Thoracic aorta (tissue), 2 donors: ENCODE measurements at regions not wholly inside any gene's neighbourhood (a gene's known extent, or its start where the extent isn't known, plus 50 kb on each side); places are given as distances from the start of the nearest gene placed in this dataset.

Source experiments
- ATAC-seq: fragments of 150-250 bp; one replicate; pipeline ENCODE4 v1.8.0; 2017; ENCODE audit warnings: low read depth; ENCODE audit not compliant: insufficient number of reproducible peaks, low FRiP score
- DNase-seq: peaks from one replicate; pipeline ENCODE4 v3.0.0-alpha.2; 2020; ENCODE audit warnings: low spot score
- H3K27ac ChIP-seq, 2 donors: fragments of 200-600 bp; sonication (generic); 1 replicate in 1 of 2; 2 replicates in 1 of 2; pipeline ENCODE4 v1.5.1; 2016; ENCODE audit warnings: mild to moderate bottlenecking in 2 of 2, moderate library complexity in 2 of 2
- H3K27me3 ChIP-seq: fragments of 200-600 bp; sonication (generic); replicated peaks from 2 replicates; pipeline ENCODE4 v1.6.0; 2016; ENCODE audit warnings: mild to moderate bottlenecking; ENCODE audit not compliant: insufficient read depth
- H3K36me3 ChIP-seq: fragments of 200-600 bp; sonication (generic); one replicate; pipeline ENCODE4 v1.5.1; 2016
- H3K4me1 ChIP-seq, 2 donors: fragments of 200-600 bp; sonication (generic); 1 replicate in 1 of 2; 2 replicates in 1 of 2; pipeline versions ENCODE4 v1.5.1 to v1.6.0; 2016; ENCODE audit warnings: low read depth in 2 of 2, mild to moderate bottlenecking in 1 of 2; ENCODE audit not compliant: control insufficient read depth in 1 of 2
- H3K4me3 ChIP-seq: fragments of 200-600 bp; sonication (generic); 2 replicates; pipeline ENCODE4 v1.5.1; 2016; ENCODE audit warnings: mild to moderate bottlenecking
- H3K9me3 ChIP-seq: fragments of 200-600 bp; sonication (generic); 2 replicates; pipeline ENCODE4 v1.5.1; 2016
- TF ChIP-seq, protein P1 (sequence below): fragments of 200-600 bp; sonication (generic); IDR thresholded peaks from one replicate; pipeline ENCODE4 v1.5.1; 2019; ENCODE audit warnings: antibody characterized with exemption

DNA sequence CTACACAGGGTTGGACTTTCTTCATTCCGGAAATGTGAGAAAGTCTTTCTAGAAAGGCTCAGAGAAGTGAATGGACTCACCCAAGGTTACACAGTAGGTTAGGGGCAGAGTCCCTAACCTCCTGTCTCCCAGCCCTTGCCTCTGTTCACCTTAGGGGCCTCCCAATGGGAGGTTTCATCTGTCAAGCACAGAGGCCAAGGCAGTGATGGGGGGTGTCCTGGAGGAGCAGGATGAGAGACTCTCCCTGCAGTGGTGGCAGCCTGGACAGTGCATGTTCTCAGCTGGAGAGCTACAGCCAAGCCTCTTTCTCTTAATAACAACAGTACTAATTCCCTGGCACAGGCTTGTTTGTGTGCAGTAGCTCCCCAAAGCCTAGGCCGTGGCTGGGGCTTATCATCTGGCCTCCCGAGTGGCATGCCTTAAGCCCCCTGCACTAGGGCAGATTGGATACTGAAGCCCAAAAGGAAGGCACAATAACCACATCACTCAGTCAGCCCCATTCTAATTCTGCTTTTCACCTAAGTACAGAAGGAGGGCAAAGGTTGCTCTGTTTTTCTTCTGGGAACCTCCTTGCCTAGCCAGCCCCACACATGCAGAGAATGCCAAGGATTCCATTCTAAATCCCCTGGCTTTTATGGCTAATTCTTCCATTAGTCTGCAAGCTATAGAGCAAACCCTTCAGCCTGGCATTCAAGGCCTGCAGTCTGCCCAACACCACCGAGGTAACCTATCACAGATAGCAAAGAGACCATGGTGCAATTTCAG, 50.2 kb upstream of the XPA start:
- TF ChIP-seq, protein P1, sequence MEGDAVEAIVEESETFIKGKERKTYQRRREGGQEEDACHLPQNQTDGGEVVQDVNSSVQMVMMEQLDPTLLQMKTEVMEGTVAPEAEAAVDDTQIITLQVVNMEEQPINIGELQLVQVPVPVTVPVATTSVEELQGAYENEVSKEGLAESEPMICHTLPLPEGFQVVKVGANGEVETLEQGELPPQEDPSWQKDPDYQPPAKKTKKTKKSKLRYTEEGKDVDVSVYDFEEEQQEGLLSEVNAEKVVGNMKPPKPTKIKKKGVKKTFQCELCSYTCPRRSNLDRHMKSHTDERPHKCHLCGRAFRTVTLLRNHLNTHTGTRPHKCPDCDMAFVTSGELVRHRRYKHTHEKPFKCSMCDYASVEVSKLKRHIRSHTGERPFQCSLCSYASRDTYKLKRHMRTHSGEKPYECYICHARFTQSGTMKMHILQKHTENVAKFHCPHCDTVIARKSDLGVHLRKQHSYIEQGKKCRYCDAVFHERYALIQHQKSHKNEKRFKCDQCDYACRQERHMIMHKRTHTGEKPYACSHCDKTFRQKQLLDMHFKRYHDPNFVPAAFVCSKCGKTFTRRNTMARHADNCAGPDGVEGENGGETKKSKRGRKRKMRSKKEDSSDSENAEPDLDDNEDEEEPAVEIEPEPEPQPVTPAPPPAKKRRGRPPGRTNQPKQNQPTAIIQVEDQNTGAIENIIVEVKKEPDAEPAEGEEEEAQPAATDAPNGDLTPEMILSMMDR: no peak
- H3K4me1 ChIP-seq: no peaks in the 10 kb centered on the region
- peaks cover 4% of the 10 kb centered on the region for H3K9me3 ChIP-seq
- H3K27ac ChIP-seq: no peak overlapping the region
- no peaks in the 10 kb centered on the region for H3K36me3 ChIP-seq
- ATAC-seq (no peak), DNase-seq (no peak)
- H3K27me3 ChIP-seq: no peaks in the 10 kb centered on the region
- no peak overlapping the region for H3K4me3 ChIP-seq

DNA sequence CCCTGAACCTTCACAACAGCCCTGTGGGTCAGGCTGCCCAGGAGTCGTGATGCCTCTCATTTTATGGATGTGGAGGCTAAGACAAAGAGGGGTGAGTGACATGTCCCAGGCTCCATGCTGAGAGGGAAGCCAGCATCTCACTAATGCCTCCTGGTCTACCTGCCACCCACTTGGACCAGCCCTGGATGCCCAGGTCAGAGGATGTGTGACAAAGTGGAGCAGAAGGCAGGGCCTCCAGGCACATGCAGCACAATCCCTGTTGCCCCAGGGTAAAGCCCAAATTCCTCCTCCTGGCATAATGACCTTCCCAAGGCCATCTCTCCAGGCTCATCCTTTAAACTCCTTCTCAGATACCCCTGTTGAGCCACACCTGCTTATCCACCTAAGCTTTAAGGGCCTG, 51.4 kb upstream of the XPA start:
- H3K9me3 ChIP-seq: no peaks in the 10 kb centered on the region
- ATAC-seq (no peak), DNase-seq (no peak)
- no peaks in the 10 kb centered on the region for H3K27me3 ChIP-seq
- H3K36me3 ChIP-seq: no peaks in the 10 kb centered on the region
- TF ChIP-seq, protein P1: no peak
- no peak overlapping the region for H3K27ac ChIP-seq
- H3K4me3 ChIP-seq: no peak overlapping the region
- H3K4me1 ChIP-seq: no peaks in the 10 kb centered on the region

DNA sequence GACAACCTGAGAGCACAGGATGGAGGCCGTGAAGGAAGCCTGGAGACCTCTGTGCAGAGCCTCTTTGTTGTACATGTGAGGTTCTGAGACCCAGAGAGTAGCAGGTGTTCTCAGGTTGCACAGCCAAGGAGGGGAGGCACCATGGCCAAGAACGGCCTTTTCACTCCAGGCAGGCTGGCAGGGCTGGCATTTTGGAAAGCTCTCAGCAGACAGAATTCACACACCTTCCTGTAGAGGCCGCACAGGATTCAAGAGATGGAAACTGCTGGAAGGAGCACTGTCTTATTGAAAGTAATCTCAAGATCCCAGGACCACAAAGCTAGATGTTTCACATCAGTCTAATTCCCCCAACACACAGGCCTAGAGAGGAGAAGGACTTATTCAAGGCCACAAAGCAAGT, 52.8 kb upstream of the XPA start:
- TF ChIP-seq, protein P1: no peak
- Histone ChIP-seq H3K9me3 (no peaks in the 10 kb centered on the region), H3K36me3 (no peaks in the 10 kb centered on the region), H3K4me3 (no peak overlapping the region), H3K27me3 (no peaks in the 10 kb centered on the region), H3K27ac (no peak overlapping the region), H3K4me1 (no peaks in the 10 kb centered on the region)
- DNase-seq: no peak
- no peak for ATAC-seq

DNA sequence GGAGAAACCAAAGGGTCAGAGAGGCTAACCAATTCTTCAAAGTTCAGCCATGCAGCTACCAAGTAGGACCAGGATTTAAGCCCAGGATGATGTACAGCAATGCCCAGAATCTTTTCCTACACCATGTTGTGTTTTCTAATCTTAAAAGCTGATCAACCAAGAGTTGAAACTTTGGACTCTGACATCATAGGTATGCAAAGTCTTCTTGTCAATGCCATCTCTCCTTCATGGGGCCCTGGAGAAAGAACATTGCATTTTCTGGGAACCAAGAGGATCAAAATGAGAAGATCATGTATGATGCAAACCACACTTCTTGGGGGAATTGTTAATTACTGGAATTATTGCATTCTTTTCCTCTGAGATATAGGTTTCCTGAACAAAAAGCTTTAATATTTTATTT, 54.4 kb upstream of the XPA start:
- Histone ChIP-seq H3K36me3 (no peaks in the 10 kb centered on the region), H3K27ac (no peak overlapping the region), H3K4me1 (no peaks in the 10 kb centered on the region), H3K9me3 (no peaks in the 10 kb centered on the region), H3K27me3 (no peaks in the 10 kb centered on the region), H3K4me3 (no peak overlapping the region)
- ATAC-seq (no peak), DNase-seq (no peak)
- TF ChIP-seq, protein P1: no peak

DNA sequence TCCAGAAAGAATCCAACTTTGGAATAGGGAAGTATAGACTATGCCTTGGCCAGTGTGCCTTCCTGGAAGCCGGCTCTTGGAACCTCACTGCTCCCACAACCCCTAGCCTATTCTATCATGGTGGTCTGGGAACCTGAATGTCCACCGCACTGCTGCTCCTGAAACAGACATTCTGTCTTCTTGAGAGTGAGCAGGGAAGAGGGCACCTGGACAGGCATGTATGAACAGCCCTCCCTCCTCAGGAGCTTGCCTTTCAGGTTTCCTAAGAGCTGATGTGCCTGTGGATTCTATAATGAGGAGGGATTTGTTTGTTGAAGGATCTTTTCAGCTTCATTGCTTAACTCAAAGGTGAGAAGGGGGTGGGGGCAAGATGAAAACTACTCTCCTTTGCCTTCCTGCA, 55.1 kb upstream of the XPA start:
- TF ChIP-seq, protein P1: no peak
- no peaks in the 10 kb centered on the region for H3K4me1 ChIP-seq
- H3K36me3 ChIP-seq: no peaks in the 10 kb centered on the region
- DNase-seq: no peak
- H3K27ac ChIP-seq: no peak overlapping the region
- no peaks in the 10 kb centered on the region for H3K27me3 ChIP-seq
- H3K4me3 ChIP-seq: no peak overlapping the region
- no peak for ATAC-seq
- H3K9me3 ChIP-seq: no peaks in the 10 kb centered on the region
